Adrenal gland (tissue), 9 donors: ENCODE measurements at regions not wholly inside any gene's neighbourhood (a gene's known extent, or its start where the extent isn't known, plus 50 kb on each side); places are given as distances from the start of the nearest gene placed in this dataset.
A peak's percentile ranks its signal among the peaks of the same experiment; 100 is the strongest.

Source experiments
- DNase-seq, 7 donors: peaks; one replicate each; pipeline ENCODE4 v3.0.0-alpha.2; 2019 to 2020
- H3K27ac ChIP-seq, 5 donors: fragments of 200-600 bp; sonication (generic) in 4 of 5; 1 replicate in 3 of 5; 2 replicates in 2 of 5; pipeline versions ENCODE4 v1.5.1 to v1.8.0; 2016 to 2020; ENCODE audit warnings: mild to moderate bottlenecking in 1 of 5
- H3K27me3 ChIP-seq: fragments of 200-600 bp; 2 replicates; pipeline ENCODE4 v1.8.0; 2021
- H3K36me3 ChIP-seq, 2 donors: fragments of 200-600 bp; replicated peaks in 1 of 2; 1 replicate in 1 of 2; 2 replicates in 1 of 2; pipeline versions ENCODE4 v1.5.1 to v1.8.0; 2018 to 2022
- H3K4me1 ChIP-seq, 2 donors: fragments of 200-600 bp; replicated peaks in 1 of 2; 1 replicate in 1 of 2; 2 replicates in 1 of 2; pipeline versions ENCODE4 v1.5.1 to v1.8.0; 2018 to 2021
- H3K4me3 ChIP-seq, 4 donors: fragments of 200-600 bp; sonication (generic) in 3 of 4; one replicate each; pipeline ENCODE4 v1.5.1; 2016 to 2018
- H3K9me3 ChIP-seq, 3 donors: fragments of 200-600 bp; sonication (generic) in 1 of 3; replicated peaks in 1 of 3; 1 replicate in 2 of 3; 2 replicates in 1 of 3; pipeline versions ENCODE4 v1.5.1 to v1.8.0; 2016 to 2021
- POLR2A ChIP-seq, 2 donors: fragments of 450-650 bp; IDR thresholded peaks; one replicate each; pipeline ENCODE4 v1.6.1; 2017; ENCODE audit warnings: antibody characterized with exemption in 2 of 2, mild to moderate bottlenecking in 2 of 2, moderate library complexity in 1 of 2
- WGBS, 4 donors: extraction: QIAGEN DNeasy Blood & Tissue Kit in 2 of 4; methylation state at CpG; one replicate each; pipeline versions ENCODE4 v1.1.5 to v1.1.7; 2013 to 2017; 5-methylcytosine and 5-hydroxymethylcytosine counted together
- intact Hi-C, 2 donors: fragments of 100-400 bp; cut with DNase I; formaldehyde crosslinking; loops; one replicate each; pipeline versions ENCODE4 v1.14.1 to v1.15.0; 2022 to 2023
- TF ChIP-seq, protein P1 (sequence below), 6 experiments: fragments of 450-650 bp in 4 of 6; fragments of 200-600 bp in 2 of 6; sonication (generic) in 1 of 6; IDR thresholded peaks; 1 replicate in 5 of 6; 2 replicates in 1 of 6; pipeline versions ENCODE4 v1.5.1 to v1.8.0; 2016 to 2021; ENCODE audit warnings: antibody characterized with exemption in 6 of 6, mild to moderate bottlenecking in 2 of 6, moderate library complexity in 1 of 6
- donor health status: healthy with polysubstance abuse.
- donor health status: Bipolar disorder and iron deficiency.
- donor health status: DM: yes; HTN: yes; CAD: no.
- donor health status: DM: no; HTN: no; CAD: no.
- donor health status: DM: no; HTN: no; CAD: no.

DNA sequence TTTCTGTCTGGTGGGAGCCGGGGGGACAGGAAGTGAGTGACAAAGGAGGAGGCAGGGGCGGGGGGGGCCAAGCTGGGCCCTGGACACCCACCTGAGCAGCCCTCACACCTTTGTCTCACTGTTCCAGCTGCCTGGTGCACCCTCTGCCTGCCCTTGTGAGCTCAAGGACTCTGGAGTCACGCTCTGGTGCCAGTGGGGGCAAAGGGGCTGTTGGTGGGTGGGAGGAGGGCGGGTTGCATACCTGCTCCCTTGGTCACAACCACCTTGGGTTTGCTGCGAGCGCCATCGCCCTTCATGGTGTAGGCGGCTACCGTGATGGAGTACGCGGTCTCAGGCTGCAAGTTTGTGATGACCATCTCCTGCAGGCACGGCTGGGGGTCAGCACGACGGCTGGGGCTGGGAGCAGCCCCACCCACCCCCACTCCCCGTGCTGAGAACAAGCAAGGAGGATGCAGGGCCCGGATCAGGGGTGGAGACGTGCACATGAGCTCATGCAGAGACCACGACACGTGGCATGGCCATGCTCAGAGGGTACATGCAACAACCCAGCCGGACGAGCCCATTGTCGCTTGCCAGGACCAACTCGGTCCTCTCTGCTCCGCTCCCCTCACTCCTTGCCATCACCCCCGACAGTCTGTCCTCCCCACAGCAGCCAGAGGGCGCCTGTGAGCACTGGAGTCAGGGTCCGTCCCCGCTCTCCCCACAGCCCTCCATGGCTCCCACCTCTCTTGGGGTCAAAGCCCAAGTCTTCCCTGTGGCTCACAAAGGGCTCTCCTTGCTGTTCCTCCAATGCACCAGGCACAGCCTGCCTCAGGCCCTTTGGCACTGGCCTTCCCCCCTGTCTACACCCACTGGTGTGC is 114.9 kb downstream of the PTPRS start:
- Histone ChIP-seq H3K27ac (no peak overlapping the region), H3K27me3 (no peaks in the 10 kb centered on the region), H3K4me3 (no peak overlapping the region), H3K4me1 (no peaks in the 10 kb centered on the region), H3K36me3 (peaks cover 0 to 21% of the 10 kb centered on the region in 2 donors), H3K9me3 (no peaks in the 10 kb centered on the region)
- no peak for DNase-seq
- 77 to 87% (median 85%) methylated on average over 11 to 28 of the region's 28 CpGs for WGBS, 4 donors
- TF ChIP-seq, protein P1, sequence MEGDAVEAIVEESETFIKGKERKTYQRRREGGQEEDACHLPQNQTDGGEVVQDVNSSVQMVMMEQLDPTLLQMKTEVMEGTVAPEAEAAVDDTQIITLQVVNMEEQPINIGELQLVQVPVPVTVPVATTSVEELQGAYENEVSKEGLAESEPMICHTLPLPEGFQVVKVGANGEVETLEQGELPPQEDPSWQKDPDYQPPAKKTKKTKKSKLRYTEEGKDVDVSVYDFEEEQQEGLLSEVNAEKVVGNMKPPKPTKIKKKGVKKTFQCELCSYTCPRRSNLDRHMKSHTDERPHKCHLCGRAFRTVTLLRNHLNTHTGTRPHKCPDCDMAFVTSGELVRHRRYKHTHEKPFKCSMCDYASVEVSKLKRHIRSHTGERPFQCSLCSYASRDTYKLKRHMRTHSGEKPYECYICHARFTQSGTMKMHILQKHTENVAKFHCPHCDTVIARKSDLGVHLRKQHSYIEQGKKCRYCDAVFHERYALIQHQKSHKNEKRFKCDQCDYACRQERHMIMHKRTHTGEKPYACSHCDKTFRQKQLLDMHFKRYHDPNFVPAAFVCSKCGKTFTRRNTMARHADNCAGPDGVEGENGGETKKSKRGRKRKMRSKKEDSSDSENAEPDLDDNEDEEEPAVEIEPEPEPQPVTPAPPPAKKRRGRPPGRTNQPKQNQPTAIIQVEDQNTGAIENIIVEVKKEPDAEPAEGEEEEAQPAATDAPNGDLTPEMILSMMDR (IDR thresholded peaks at IDR 0.05), result peak in 4 of 6 experiments; percentile 35 to 49 (median 42)
- TF ChIP-seq POLR2A (IDR thresholded peaks at IDR 0.05), result no peak
- intact Hi-C loops, result no loop called here

DNA sequence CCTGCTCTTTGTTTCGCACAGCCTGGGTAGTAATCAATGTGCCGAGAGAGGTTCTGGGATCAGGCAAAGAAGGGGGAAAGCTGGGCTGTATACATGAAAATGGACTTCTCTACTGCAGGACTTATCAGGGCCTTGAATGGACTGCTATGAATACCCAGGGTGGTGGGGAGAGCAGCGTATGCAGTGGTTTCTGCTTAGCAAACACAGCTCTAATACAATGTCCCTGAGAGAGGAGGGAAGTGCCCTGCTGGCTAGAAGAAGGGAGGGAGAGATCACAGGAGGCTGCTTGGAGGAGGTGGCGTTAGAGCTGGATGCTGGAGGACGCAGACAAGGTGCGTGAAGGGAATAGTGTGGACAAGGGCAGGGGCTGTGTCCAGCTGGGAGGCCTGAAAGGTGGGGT is 116.1 kb downstream of the PTPRS start:
- DNase-seq, result no peak
- intact Hi-C loops, result no loop called here
- Histone ChIP-seq H3K4me1 (no peaks in the 10 kb centered on the region), H3K27ac (no peak overlapping the region), H3K4me3 (no peak overlapping the region), H3K9me3 (no peaks in the 10 kb centered on the region), H3K27me3 (no peaks in the 10 kb centered on the region), H3K36me3 (peaks cover 0 to 33% of the 10 kb centered on the region in 2 donors)
- WGBS, 4 donors, result 92 to 95% (median 94%) methylated on average over 6 of the region's 6 CpGs
- TF ChIP-seq, protein P1 (IDR thresholded peaks at IDR 0.05), result no peak
- no peak for TF ChIP-seq POLR2A (IDR thresholded peaks at IDR 0.05)

DNA sequence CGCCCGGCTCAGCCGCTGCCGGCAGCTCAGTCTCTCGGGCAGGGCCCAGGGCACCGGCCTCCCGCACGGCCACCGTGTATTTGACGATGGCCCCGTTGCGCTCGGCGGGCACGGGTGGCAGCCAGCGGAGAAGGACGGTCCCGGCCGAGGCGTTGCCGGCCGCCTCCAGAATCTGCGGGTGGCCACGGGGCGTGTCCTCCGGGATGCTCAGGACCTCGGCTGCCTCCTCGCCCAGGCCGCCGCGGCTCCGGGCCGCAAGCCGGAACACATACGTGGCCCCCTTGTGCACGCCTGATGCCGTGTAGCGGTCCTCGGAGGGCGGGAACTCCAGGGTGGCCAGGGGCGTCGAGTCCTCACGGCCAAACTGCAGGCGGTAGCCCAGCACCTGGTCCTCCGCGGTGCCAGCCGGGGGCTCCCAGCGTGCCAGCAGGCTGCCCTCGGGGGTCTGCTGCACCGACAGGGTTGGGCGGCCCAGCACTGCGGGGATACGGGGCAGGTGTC is 117.7 kb downstream of the PTPRS start:
- WGBS, 4 donors, result 91 to 98% (median 96%) methylated on average over 6 to 53 of the region's 53 CpGs
- Histone ChIP-seq H3K27ac (no peak overlapping the region), H3K4me1 (no peaks in the 10 kb centered on the region), H3K9me3 (no peaks in the 10 kb centered on the region), H3K4me3 (no peak overlapping the region), H3K27me3 (no peaks in the 10 kb centered on the region), H3K36me3 (peaks cover 0 to 49% of the 10 kb centered on the region in 2 donors)
- intact Hi-C loops, result no loop called here
- no peak for DNase-seq
- TF ChIP-seq POLR2A (IDR thresholded peaks at IDR 0.05), result no peak
- TF ChIP-seq, protein P1 (IDR thresholded peaks at IDR 0.05), result no peak

DNA sequence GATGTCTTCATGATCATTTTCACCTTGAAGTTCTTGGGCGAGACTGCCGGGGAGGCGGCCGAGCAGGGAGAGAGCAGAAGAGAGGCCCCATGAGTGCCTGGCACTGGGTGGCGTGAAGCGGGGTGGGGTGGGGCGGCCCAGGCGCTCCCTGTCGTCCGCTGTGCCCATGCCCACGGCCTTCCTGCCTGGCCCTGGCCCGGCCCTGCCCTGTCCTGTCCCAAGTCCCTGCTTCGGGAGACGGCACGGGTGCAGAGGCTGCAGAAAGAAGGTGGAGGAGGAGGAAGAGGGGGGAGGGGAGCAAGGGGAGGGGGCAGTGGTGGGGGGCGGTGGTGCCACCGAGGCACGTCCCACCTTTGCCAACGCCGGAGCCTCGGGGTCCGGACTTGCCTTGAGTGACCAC is 118.4 kb downstream of the PTPRS start:
- DNase-seq, result no peak
- TF ChIP-seq, protein P1 (IDR thresholded peaks at IDR 0.05), result no peak
- TF ChIP-seq POLR2A (IDR thresholded peaks at IDR 0.05), result no peak
- no peak overlapping the region for H3K4me3 ChIP-seq
- no peaks in the 10 kb centered on the region for H3K4me1 ChIP-seq
- peaks cover 0 to 56% of the 10 kb centered on the region in 2 donors for H3K36me3 ChIP-seq
- intact Hi-C loops, result no loop called here
- H3K27ac ChIP-seq, result no peak overlapping the region
- no peaks in the 10 kb centered on the region for H3K27me3 ChIP-seq
- whole genome bisulfite sequencing, 4 donors, result 95 to 98% (median 96%) methylated on average over 7 to 22 of the region's 22 CpGs
- no peaks in the 10 kb centered on the region for H3K9me3 ChIP-seq
